ENCODE measurements at regions not wholly inside any gene's neighbourhood (a gene's known extent, or its start where the extent isn't known, plus 50 kb on each side); places are given as distances from the start of the nearest gene placed in this dataset.

- no peak for DNase-seq
Measured at GRCh38 chr10:130992802-130993523, 318.6 kb downstream of the TCERG1L start.

- DNase-seq: no peak
Measured at GRCh38 chr10:130993612-130994011, 317.9 kb downstream of the TCERG1L start.

- no peak for DNase-seq
Measured at GRCh38 chr10:130994191-130994590, 317.3 kb downstream of the TCERG1L start.

GRCh38 chr10:130994845-130995244 lies 316.7 kb downstream of the TCERG1L start:
- DNase-seq: no peak

GRCh38 chr10:130997267-130998045 lies 314.1 kb downstream of the TCERG1L start:
- no peak for DNase-seq

- no peak for DNase-seq
Measured at GRCh38 chr10:130998046-130998435, 313.5 kb downstream of the TCERG1L start.

- no peak for DNase-seq
Measured at GRCh38 chr10:130998642-130999041, 312.9 kb downstream of the TCERG1L start.

- DNase-seq: no peak
Measured at GRCh38 chr10:130999376-131000202, 311.9 kb downstream of the TCERG1L start.

- DNase-seq: no peak
Measured at GRCh38 chr10:131000244-131000643, 311.3 kb downstream of the TCERG1L start.

GRCh38 chr10:131000743-131001142 lies 310.8 kb downstream of the TCERG1L start:
- no peak for DNase-seq

- DNase-seq: no peak
Measured at GRCh38 chr10:131001438-131001837, 310.1 kb downstream of the TCERG1L start.

GRCh38 chr10:131002031-131002861 lies 309.3 kb downstream of the TCERG1L start:
- no peak for DNase-seq

- no peak for DNase-seq
Measured at GRCh38 chr10:131003455-131003854, 308.1 kb downstream of the TCERG1L start.

- DNase-seq: no peak
Measured at GRCh38 chr10:131004276-131004675, 307.2 kb downstream of the TCERG1L start.

GRCh38 chr10:131006458-131007256 lies 304.9 kb downstream of the TCERG1L start:
- DNase-seq: no peak

GRCh38 chr10:131009791-131010190 lies 301.7 kb downstream of the TCERG1L start:
- no peak for DNase-seq

- no peak for DNase-seq
Measured at GRCh38 chr10:131010965-131011575, 300.5 kb downstream of the TCERG1L start.

- no peak for DNase-seq
Measured at GRCh38 chr10:131011936-131012640, 299.4 kb downstream of the TCERG1L start.

- DNase-seq: no peak
Measured at GRCh38 chr10:131012641-131012985, 298.9 kb downstream of the TCERG1L start.

GRCh38 chr10:131013281-131013912 lies 298.1 kb downstream of the TCERG1L start:
- DNase-seq: no peak

Measured in CD4-positive, alpha-beta T cell treated with Interleukin-15 for 1 hour (primary cell).